ENCODE measurements at regions not wholly inside any gene's neighbourhood (a gene's known extent, or its start where the extent isn't known, plus 50 kb on each side); places are given as distances from the start of the nearest gene placed in this dataset.
"Not testable (repeated sequence)": the region's sequence is repeated elsewhere in the genome, so short reads cannot be mapped to it uniquely, and the experiment has no call there.

DNA sequence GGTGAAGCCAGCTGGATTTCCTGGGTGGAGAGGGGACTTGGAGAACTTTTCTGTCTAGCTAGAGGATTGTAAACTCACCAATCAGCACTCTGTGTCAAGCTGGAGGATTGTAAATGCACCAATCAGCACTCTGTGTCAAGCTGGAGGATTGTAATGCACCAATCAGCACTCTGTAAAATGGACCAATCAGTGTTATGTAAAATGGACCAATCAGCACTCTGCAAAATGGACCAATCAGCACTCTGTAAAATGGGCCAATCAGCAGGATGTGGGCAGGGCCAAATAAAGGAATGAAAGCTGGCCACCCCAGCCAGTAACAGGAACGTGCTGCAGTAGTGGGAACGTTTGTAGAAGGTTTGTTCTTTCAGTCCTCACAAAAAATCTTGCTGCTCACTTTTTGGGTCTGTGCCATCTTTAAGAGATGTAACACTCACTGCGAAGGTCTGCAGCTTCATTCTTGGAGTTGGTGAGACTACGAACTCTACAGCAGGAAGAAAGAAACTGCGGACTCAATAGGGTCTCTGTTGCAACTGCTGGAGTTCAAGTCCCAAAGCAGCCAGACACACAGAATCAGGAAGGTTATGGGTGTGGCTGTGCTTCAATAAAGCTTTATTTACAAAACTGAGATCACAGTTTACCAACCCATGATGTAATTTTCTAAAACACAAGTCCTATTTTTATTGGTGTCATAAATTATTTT lies 145.7 kb upstream of the ERCC6L2 start:
- DNase-seq: no peak

- DNase-seq: no peak
Measured at GRCh38 chr9:95729046-95729445, 146.4 kb upstream of the ERCC6L2 start.

DNA sequence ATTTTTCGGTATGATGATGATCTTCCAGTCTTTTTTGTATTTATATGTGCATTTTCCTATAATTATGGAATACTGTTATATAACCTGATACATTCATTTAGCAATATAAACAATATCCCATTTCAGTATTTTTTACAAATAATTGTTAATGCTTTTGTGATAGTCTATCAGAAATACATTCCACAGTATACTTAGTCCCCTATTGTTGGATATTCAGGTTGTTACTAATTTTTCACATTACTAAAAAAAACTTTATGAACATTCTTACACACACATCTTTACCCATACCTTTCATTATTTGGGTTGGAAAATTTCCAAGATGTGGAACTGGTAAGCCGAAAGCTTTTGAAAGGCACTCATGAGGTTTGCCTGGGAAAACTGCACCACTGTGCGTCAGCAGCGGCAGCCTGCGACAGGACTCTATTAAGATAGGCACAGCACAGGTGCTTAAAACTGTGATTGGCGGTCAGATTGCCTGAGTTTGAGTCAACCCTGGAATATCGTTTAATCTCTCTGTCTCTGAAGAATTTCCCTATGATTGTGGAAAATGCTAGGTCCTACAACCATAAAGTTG lies 147.5 kb upstream of the ERCC6L2 start:
- no peak for DNase-seq

GRCh38 chr9:95726756-95727155 lies 148.7 kb upstream of the ERCC6L2 start:
- peak in 1 of 2 donors; percentile 44 for DNase-seq

DNA sequence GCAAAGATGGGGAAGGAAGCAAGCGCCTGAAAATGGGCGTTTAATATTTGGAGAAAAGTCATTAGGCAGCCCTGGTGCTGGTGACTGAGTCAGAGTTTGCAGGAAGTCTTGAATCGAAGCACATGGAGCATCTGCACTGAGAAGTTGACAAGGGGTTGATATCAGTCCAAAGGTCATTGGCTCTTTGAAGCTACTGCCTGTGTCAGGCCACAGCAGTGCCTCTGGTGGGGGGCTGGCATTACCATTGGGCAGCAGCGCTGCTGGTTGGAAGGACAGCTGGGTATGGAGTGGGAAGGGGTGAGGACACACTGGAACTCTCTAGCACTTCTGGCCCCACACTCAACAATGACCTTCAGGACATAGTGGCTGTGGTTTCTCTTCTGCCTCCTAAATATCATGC lies 150.4 kb upstream of the ERCC6L2 start:
- DNase-seq: no peak

GRCh38 chr9:95724253-95724991 lies 151.1 kb upstream of the ERCC6L2 start:
- DNase-seq: peak; percentile 62 to 82

- no peak for DNase-seq
Measured at GRCh38 chr9:95722141-95722540, 153.3 kb upstream of the ERCC6L2 start.

DNA sequence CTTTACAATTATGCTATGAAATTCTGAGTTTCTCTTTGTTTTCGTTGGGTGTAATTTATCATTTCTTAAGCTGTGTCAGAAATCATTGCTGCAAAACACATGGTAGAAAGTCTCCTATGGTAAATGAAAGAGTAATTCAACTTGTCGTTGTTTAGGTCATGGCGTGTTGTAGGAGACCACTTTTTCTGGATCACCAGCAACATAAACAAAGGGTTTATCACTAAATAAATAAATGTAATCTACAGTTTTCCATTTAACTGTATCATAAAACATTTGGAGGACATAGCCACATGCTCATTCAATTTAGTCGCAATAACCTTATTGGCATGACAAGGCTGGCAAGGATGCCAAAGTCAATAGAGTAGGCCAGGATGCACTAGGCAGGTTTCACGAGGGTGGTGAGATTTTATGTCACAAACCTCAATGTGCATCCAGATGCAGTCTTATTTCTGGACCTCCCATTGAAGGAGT lies 154.4 kb upstream of the ERCC6L2 start:
- no peak for DNase-seq

GRCh38 chr9:95720496-95720895 lies 155.0 kb upstream of the ERCC6L2 start:
- DNase-seq: no peak

DNA sequence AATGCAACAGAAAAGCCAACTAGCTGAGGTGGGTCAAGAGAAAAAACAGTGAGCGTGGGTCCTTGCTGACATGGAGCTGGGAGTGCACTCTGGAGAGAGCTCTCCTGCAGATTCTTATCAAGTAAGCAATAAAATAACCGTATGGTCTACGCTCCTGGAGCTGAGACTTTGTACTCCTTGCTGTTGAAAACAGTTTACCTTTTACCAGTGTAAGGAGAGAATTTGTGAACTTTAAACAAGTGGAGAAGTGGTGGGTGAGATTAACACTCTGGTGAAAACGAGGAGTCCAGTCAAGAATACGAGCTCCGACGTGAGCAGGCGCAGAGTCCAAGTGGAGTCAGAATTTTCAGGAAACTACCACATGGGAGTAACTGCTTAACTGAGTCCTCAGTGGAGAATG lies 156.1 kb upstream of the ERCC6L2 start:
- no peak for DNase-seq

- no peak for DNase-seq
Measured at GRCh38 chr9:95718263-95718662, 157.2 kb upstream of the ERCC6L2 start.

- DNase-seq: no peak
Measured at GRCh38 chr9:95715868-95716435, 159.5 kb upstream of the ERCC6L2 start.

GRCh38 chr9:95710446-95710845 lies 165.0 kb upstream of the ERCC6L2 start:
- DNase-seq: no peak

- DNase-seq: no peak
Measured at GRCh38 chr9:95696701-95697100, 178.8 kb upstream of the ERCC6L2 start.

- no peak for DNase-seq
Measured at GRCh38 chr9:95691435-95691834, 174.7 kb upstream of the PTCH1 start.

GRCh38 chr9:95689669-95690068 lies 172.9 kb upstream of the PTCH1 start:
- DNase-seq: no peak

DNA sequence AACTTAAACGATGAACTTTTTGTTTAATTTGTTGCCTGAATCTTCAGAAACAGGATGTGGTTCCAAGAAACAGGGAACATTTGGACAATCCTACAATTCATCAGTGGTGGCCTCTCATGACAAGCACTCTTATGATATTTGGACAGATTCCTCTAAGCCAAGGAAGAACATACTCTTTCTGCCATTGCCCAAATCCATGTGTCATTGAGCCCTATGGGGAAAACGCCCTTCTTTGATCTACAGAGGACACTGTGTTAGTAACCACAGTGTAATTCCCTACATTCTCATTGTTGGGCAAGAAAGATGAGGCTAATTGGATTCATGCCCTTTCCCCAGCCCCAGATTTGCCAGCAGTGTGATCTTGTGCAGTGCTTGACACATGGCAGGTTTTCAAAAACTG lies 167.7 kb upstream of the PTCH1 start:
- no peak for DNase-seq

- not testable (repeated sequence) for DNase-seq
Measured at GRCh38 chr9:95680306-95680705, 163.5 kb upstream of the PTCH1 start.

- no peak for DNase-seq
Measured at GRCh38 chr9:95679874-95680273, 163.1 kb upstream of the PTCH1 start.

- DNase-seq: no peak
Measured at GRCh38 chr9:95678759-95679158, 162.0 kb upstream of the PTCH1 start.

- no peak for DNase-seq
Measured at GRCh38 chr9:95670122-95670521, 153.4 kb upstream of the PTCH1 start.

GRCh38 chr9:95669253-95669652 lies 152.5 kb upstream of the PTCH1 start:
- DNase-seq: no peak

- DNase-seq: no peak
Measured at GRCh38 chr9:95667789-95668188, 151.0 kb upstream of the PTCH1 start.

GRCh38 chr9:95666785-95667155 lies 150.0 kb upstream of the PTCH1 start:
- DNase-seq: no peak

All from CD4-positive, alpha-beta T cell treated with Interferon alpha-2 for 1 hour (primary cell).